Lung microvascular endothelial cell (primary cell): ENCODE measurements at regions not wholly inside any gene's neighbourhood (a gene's known extent, or its start where the extent isn't known, plus 50 kb on each side); places are given as distances from the start of the nearest gene placed in this dataset.

Experiments
- DNase-seq, 2 donors: peaks; one replicate each; pipeline versions ENCODE4 v3.0.0 to v3.0.0-alpha.2; 2010; ENCODE audit warnings: low read depth in 2 of 2

DNA sequence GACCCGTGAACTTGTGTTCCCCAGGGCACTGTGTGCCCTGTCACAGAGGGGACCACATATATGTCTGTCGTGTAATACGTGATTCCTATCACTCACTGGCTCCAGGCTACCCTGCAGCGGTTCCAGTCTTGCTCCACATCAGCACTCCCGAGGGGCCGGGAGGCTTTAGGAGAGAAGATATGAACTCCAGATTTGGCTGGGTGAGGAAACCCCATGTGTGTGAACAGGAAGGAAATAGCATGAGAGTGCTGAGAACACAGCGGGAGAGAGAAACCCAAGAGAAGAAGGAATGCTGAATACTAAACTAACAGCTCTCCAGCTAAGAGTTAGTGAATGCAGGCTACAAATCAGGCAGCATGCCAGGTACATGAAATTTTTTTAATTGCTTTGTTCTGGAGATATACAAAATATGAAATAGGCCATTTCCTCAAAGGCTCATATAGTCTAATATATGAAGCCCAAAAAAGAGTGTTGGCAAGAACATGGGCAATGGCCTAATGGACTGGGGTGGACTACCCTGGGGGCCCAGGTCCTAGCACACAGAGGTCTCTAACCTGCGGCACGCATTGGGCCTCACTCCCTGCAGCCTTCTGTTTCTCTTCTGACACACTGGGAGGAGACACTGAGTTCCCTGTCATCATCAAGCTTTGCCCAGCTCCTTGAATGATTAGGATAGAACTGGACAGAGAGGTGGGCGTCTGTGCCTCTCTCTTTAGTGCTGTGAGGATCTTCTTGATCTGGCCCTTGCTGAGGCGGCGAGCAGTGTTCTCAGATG lies 372.8 kb upstream of the RAB6C start:
- DNase-seq = no peak

DNA sequence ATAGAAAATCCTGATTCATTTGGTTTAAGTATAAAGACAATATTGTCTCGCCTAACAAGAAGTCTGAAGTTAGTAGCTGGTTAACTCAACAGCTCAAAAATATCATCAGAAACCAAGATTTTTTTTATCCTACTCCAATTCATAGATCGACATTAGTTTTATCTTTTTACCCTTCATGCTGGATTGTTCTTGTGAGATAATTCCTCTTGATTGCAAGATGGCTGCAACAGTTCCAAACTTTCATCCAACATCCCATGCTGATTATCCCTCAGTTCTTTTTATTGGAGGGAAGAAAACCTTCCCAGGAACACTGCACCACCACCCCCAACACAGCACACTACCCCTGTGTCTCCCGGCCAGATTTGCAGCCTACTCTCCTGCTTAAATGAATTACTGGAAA lies 370.2 kb upstream of the RAB6C start:
- DNase-seq = no peak

DNA sequence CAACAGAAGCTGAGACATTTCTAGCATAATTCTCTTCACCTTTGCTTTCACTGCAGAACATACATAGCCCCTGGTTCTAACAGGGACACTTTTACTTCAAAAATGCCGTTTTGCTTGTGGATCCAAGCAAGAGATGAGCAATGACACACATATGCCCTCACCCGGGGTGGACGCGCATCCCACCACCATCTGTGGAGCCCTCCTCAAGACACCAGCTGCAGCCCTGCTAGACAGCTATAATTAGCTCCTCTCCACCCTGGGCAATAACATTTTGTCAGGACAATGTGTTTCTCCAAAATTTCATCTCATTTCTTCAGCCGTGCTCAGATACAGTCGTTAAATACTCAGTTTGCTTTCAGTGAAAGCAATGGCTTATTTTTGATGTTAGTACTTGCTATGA lies 368.7 kb upstream of the RAB6C start:
- DNase-seq = no peak

DNA sequence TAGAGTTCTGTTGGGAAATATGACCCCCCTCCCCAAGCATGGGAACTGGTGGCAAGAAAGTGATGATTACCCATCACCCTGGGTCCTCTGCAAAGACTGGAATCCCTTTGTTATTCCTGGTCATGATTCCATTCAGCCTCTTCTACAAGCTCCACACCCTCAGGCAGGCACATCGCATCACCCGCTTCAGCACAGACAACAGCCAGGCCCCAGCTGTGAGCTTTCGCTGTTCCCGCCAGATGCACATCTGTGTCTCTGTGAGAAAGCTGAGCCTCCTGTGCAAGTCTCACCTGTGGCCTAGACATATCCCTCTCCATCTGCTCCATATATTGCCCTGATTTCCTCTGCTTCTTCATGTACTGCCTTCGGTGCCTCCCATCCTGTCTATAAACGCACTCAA lies 368.0 kb upstream of the RAB6C start:
- no peak for DNase-seq

DNA sequence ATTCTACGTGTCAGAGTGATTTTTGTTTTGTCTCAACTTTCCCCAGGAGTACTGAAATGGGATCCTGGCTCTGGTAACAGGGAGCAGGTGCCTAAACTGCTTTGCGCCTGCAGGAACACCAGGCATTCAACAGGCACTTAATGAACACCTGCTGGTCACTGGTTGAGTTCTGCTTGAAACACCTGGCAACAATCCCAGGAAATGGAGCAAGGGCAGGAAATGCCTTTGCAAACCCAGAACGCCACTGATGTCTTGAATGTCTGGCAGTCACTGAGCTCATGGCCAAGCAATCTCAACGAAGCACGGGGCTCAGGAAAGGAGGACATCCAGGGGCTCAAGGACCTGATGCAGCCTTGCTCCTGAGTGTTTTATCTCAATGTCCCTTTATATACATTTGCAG lies 360.0 kb upstream of the RAB6C start:
- DNase-seq = no peak

DNA sequence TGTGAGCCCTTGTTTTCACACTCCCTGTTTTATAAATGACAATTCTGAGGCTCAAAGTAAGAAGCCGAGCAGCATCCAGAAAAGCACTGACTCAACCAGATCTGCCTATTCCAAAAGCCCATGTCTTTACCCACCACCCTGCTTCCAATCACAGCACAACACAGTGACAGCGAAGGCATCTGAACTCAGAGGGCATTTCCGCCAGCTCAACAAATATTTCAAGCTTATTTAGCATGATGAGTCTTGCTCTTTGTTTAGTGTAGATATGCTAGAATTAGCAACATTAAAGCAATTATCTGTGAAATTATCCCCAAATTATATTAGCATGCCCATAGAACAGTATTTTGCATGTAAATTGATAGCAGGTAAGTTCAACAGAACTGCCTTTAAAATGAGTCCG lies 359.1 kb upstream of the RAB6C start:
- DNase-seq = no peak

DNA sequence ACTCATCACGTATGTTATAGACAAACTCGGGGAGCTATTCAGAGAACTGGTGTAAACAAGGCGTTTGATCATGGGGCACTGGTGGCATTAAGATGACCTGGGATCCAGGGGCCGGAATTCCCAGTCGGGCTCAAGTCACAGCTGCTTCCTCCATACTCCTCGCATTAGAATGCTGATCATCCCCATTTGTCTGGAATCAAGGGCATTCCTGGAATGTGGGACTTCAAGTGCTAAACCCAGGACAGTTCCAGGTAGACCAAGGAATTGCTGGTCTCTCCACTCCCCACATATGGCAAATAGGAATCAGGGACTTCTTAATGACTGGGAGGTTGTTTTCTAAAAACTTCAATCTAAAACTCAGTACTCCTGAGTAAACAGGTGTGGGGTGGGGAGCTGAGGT lies 355.7 kb upstream of the RAB6C start:
- no peak for DNase-seq

DNA sequence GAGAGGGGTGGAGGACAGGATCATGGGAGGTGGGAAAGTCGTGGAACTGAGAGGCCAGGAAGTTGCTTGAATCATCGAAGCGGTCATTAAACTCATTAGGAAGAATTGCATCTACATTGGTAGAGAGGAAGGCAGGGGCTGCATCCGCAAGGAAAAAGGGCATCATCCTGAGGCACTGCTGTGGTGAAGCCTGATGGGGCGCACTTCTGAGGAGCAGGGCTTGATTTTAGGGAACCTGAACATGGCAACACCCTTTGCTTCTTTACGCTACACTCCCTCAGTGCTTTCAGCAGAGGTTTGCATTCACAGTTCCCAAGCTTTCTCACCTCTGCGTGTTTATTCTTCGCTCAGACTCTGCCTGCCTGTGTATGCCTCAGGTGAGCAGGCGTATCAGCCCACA lies 352.0 kb upstream of the RAB6C start:
- DNase-seq = no peak

DNA sequence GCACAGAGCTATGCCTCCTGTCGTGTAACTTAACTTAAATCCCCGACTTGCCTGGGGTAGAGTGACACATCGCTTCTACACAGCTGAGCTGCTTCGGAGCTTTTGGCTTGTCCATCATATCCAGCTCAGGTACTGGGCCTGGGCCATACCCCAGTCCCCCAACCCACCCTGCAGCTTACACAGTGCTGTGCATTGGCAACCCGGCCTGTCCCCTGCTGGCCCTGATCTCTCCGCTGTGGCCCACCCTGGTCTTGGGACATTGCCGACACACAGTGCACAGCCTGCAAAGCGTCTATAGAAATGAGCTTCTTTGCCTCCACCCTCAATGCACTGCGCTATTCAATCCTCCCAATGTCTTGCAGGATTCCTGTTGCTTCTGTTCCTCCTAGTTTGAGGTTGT lies 342.8 kb upstream of the RAB6C start:
- DNase-seq = no peak

DNA sequence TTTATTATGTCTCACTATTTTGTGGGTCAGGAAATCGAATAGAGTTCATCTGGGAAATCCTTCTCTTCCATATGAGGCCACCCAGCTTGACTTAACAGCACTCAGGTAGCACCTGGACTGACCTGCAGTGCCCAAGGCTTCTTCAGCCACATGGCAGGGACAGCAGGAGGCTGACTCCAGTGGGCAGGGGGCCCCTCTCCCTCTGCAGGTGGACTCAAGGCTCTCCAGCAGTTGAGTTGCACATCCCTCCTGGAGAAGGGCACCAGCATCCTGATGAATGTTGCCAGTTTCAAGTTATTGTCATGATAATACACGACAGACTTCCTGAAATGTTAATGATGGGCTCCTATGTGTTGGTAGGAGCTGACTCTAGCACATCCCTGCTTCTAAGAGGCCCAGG lies 338.1 kb upstream of the RAB6C start:
- no peak for DNase-seq

DNA sequence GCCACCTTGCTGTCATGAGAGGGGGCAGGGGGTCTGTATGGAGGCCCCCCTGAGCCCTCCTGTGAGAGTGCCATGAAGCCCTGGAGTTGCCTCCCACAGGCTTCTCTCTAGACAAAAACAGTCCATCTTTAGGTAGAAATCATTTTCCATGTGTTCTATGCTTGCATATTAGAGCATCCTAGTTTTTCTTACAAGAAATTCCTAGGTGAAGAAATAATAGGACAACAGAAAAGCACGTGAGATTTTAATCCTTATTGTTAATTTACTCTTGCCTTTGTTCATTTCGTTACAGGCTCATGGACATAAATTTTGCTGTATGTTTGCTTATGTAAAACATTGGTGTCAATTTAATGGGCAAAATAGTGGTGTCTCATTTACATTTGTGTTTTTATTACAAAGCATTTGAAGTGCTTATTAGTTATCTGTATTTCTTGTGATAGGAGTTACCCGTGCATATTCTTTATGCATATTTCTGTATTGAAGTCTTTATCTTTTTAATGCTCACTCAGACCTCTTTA lies 336.9 kb upstream of the RAB6C start:
- no peak for DNase-seq

DNA sequence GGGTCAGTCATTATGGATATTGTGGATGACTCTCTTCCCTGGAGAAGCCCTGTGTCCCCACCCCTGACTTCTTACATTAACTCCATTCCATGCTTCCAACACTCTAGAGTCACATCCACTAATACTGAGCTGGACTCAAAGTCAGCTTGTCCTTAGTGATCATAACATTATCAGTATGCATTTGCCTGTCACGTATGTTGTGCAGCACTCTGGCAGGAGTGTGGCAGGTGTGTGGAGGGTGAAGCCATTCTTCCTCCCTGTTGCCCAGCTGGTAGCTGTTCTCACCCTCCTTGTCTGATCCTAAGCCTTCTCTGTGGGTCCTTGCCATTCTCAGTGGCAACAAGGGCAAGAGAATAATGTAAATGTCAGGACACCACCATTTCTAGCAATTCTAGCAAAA lies 334.1 kb upstream of the RAB6C start:
- no peak for DNase-seq

DNA sequence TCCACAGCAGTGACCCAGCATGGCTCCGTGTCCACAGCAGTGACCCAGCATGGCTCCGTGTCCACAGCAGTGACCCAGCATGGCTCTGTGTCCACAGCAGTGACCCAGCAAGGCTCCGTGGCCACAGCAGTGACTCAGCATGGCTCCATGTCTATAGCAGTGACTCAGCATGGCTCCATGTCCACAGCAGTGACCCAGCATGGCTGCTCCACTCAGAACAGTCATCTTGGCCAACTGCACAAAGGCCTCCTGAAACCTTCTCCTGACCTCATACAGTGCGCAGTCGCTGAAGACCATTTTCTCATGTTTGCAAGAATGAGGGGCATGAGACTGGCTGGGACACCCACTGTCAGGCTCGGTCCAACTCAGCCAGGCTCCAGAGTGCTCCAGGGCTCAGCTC lies 333.4 kb upstream of the RAB6C start:
- DNase-seq = no peak

DNA sequence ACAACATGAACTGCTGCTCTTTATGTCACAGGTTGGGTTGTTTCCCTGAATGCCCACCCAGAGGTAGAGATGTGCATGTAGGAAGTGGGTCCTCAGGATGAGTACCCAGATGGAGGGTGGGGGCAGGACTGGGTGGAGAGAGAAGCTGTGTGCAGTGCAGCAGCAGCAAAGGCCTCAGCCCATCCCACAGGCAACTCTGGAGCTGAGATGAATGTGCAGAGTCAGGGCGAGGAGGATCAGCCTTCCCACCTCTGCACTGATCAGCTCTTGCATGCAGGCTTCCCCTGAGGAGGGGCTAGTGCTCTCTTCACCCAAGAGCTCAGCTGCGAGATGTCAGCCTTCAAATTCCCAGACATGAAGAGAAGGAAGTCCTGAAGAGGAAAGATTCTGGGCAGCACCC lies 326.2 kb upstream of the RAB6C start:
- DNase-seq = no peak

DNA sequence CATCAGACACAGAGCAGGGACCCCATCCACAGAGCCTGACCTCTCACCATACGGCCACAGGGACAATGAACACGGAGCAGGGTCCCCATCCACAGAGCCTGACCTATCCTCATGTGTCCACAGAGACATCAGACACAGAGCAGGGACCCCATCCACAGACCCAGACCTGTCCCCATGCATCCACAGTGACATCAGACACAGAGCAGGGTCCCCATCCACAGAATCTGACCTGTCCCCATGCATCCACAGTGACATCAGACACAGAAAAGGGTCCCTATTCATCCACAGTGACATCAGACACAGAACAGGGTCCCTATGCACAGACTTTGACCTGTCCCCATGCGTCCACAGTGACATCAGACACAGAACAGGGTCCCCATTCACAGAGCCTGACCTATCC lies 325.1 kb upstream of the RAB6C start:
- DNase-seq = no peak

DNA sequence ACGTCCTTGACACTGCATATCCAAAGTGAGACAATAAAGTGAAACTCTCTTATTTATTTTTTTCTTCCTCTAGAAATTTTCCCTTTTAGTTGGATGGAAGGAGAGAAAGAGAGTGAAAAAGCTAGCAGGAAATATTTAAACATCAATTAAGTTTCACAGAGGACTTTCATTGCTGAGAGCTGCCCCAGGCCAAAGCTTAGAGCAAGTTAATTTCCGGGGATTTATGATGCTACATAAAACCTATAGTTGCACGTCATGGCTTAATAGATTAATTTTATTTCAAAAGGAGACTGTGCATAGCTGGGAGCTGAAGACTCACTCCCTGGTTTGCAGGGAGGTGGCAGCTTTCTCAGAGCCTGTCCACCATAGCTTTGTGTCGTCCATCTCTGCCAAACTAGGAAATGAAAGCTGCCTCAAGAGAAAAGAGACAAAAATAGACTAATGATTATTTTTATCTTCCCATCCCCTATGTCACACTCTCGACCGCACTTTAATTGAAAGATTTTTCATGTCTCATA lies 323.3 kb upstream of the RAB6C start:
- DNase-seq = no peak

DNA sequence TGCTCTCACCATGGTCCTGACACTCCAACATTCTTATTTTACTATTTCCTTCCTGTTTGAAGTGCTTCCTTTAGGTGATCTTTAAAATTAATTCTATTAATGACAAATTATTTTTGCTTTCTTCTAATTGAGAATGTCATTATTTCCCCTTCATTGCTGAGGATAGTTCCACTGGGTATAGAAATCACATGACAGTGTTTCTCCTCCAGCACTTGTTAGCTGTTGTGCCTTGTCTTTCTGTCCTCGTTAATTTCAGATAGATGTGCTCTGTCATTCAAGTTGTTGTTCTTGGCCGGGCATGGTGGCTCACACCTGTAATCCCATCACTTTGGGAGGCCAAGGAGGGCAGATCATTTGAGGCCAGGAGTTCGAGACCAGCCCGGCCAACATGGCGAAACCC lies 321.0 kb upstream of the RAB6C start:
- no peak for DNase-seq

DNA sequence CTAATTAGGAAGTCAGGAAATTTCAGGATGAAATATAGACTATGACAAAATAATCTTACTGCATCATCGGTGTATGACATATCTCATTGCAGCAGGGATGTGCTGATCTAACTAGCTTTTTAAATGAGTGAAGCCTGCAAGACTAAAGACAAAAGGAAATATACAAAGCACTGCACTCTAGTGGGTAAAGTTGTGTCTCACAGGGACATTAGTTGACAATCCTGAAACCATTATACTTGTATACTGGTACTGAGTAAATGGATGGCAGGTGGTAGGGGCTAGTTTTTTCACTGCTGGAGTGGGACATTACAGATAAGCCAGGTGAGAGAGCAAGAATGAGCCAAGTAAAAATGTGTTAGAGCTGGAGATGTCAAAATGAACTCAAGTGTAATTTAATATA lies 317.5 kb upstream of the RAB6C start:
- no peak for DNase-seq

DNA sequence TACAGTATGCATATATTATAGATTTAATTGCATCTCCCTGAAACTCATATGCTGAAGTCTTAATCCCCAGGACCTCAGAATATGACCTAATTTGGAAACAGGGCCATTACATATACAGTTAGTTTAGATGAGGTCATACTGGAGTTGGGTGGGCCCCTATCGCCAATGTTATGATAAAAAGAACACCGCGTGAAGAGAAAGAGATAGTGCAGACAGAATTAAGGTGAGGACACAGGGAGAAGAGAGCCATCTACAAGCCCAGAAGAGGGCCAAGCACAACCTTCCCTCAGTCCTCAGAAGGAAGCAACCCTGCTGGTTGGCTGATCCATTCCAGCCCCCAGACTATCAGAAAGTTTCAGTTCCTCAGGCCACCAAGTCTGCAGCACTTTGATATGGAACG lies 311.9 kb upstream of the RAB6C start:
- DNase-seq = no peak

DNA sequence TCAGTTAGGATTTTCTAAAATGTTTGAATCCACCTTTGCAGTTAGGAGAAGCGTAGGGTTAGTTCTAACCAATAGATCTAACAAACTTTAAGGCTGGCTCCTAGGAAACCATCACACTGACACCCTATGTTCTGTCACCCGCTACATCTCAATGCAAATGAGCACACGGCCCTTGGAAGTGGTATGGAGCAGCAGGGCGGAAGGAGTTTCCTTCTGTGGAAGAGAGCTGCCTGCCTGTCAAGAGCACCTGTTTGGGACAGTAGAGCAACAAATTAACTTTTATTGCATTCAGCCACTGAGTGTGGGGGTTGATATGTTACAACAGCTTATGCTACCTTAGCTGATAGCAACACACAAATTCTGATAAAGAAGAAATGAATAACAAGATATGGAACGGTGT lies 306.9 kb upstream of the RAB6C start:
- DNase-seq = no peak

DNA sequence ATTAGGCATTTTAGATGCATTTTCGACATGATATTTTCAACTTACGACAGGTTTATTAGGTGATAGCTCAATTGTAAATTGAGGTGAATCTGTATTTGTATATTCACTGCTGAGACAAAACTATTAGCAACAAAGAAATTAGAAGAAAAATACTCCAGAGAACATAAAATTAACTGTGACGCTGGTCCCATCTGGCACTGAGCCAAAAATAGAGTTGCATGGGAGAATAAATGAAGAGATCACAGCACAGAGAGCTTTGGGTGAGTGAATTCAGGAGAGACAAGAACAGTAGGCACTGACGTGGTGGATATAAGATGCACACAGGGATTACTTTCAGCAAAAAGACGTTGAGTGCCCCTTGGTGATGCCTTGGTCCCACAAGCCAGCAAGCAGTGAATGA lies 306.2 kb upstream of the RAB6C start:
- no peak for DNase-seq

DNA sequence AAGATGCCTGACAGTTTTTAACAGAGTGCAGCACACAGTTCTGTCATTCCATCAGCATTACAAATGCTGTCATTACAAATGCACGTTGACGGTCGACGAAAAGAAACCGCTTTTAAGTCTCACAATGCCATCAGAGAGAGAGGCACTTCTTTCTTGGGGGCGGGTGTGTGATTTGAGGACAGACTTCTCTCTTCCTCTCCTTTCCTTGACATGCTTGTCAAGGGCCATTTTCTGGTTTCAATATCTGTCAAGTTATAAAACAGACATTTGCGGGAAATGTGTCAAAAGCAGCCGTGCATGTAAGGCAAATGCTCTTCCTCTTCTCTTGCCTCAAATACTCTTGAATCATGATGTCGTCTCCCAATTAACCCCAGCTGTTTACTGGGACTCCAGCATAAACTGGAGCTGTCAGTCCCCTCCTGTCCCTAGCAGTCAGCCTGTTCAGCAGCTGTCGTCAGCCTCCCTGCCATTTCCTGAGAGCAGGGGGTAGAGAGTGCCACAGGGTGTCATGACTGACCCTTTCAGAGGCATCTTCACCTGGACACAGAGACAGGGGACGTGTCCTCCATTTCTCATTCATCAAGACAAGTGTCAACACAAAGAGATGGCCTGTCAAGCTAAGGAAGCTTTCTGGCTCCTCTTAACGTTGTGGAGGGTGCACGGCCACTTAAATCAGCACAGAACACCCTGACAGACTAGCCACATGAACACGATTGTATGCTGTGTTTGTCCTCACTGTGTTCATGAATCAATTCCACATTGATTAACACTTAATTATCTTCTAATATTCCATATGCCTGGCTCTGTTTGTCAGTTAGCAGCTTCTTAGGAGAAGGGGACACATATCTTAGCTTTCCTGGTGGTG lies 305.4 kb upstream of the RAB6C start:
- DNase-seq = no peak

DNA sequence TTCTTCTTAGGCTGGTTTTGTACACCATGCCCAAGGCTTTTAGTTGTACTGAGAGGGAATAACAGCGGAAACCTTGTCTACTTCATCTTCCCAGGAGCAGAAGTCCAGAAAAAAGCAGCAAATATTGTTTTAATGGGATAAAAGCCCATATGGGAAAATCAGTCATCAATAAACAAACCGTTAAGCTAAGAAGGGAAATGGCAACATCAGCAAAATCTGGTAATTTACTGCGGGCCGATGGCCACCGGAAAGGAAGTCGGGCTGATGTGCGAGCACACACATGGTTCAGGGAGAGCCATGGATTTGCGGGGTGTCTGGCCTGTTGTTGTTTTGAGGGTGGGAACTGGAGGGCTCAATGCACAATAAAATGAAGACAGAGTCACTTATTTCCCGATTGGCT lies 300.7 kb upstream of the RAB6C start:
- no peak for DNase-seq
